ENCODE measurements at regions not wholly inside any gene's neighbourhood (a gene's known extent, or its start where the extent isn't known, plus 50 kb on each side); places are given as distances from the start of the nearest gene placed in this dataset.

DNA sequence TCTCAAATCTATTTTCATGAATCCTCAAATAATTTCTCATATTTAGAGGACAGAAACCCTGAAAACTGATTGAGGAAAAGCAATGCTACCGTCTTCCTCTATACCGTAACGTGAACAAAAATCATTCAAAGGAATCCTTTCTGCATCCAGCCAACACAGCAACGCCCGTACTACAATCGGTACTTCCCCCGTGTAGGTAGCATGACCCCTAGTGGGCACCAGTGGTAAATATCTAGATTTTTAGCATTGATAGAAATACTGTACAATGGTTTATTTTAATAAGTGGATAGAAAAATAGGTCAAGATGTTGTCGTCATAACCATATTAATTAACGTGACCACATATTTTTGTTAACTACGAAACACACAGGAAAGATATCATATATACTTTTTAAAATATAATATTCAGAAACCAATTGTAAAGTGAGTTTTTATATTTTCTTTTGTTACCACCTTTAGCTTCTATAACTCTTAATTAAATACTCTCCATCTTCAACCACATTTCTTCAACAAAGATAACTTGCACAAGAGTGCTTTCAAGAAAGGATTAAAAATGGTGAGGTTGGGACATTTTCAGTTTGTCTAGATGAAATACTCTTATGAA, 194.1 kb downstream of the SS18 start:
- no peak for TF ChIP-seq EZH2 (IDR thresholded peaks at IDR 0.05; ENCODE audit: low read depth, unreplicated experiment)
- TF ChIP-seq, protein P1, sequence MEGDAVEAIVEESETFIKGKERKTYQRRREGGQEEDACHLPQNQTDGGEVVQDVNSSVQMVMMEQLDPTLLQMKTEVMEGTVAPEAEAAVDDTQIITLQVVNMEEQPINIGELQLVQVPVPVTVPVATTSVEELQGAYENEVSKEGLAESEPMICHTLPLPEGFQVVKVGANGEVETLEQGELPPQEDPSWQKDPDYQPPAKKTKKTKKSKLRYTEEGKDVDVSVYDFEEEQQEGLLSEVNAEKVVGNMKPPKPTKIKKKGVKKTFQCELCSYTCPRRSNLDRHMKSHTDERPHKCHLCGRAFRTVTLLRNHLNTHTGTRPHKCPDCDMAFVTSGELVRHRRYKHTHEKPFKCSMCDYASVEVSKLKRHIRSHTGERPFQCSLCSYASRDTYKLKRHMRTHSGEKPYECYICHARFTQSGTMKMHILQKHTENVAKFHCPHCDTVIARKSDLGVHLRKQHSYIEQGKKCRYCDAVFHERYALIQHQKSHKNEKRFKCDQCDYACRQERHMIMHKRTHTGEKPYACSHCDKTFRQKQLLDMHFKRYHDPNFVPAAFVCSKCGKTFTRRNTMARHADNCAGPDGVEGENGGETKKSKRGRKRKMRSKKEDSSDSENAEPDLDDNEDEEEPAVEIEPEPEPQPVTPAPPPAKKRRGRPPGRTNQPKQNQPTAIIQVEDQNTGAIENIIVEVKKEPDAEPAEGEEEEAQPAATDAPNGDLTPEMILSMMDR (conservative IDR thresholded peaks at IDR 0.05; ENCODE audit: low read depth in 2 of 2): peak; percentile 90 to 96
- Histone ChIP-seq H3K4me2 (no peak overlapping the region), H3F3A (replicated peaks; ENCODE audit: low read depth) (no peaks in the 10 kb centered on the region), H3K9me2 (ENCODE audit: insufficient read depth) (no peaks in the 10 kb centered on the region), H3K27ac (ENCODE audit: low read depth) (no peak overlapping the region), H3K36me3 (ENCODE audit: insufficient read depth) (no peaks in the 10 kb centered on the region), H4K20me1 (replicated peaks; ENCODE audit: insufficient read depth) (no peaks in the 10 kb centered on the region), H2AFZ (peak overlapping the region; percentile 23; the same call in 1 of the 2 replicates), H3K4me1 (ENCODE audit: insufficient read depth) (no peaks in the 10 kb centered on the region), H3K27me3 (ENCODE audit: insufficient read depth) (no peaks in the 10 kb centered on the region), H3K4me3 (no peak overlapping the region), H3K79me2 (replicated peaks; ENCODE audit: insufficient read depth) (no peaks in the 10 kb centered on the region)
- DNase-seq (ENCODE audit: low spot score): peak; percentile 79
- ATAC-seq: peak; percentile 87
- Mint-ChIP-seq H3K27ac (no peak overlapping the region), H3K36me3 (ENCODE audit: low read depth) (no peaks in the 10 kb centered on the region), H3K27me3 (ENCODE audit: insufficient read depth, low read depth, poor library complexity) (peaks cover 3% of the 10 kb centered on the region), H3K4me3 (no peak overlapping the region), H3K4me1 (no peaks in the 10 kb centered on the region; the same call in 2 of the 3 replicates), H3K9me3 (no peaks in the 10 kb centered on the region; the same call in 2 of the 3 replicates)

DNA sequence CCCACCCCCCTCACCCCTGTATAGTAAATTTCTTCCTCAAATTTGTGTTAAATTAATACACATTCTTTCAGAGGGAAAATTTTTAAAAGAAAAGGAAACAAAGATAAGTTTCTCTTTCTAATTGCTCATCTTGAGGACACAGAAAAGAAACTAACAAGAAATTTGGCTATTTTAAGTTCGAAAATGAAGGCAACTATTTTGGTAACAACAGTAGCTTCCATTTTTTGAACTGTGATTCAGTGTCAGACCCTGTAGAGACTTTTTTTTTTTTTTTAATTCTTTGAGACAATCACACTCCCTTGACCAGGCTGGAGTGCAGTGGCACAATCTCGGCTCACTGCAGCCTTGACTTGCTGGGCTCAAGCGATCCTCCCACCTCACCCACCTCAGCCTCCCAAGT, 194.9 kb downstream of the SS18 start:
- Histone ChIP-seq H3K36me3 (ENCODE audit: insufficient read depth) (no peaks in the 10 kb centered on the region), H3K4me3 (no peak overlapping the region), H3F3A (replicated peaks; ENCODE audit: low read depth) (no peaks in the 10 kb centered on the region), H4K20me1 (replicated peaks; ENCODE audit: insufficient read depth) (no peaks in the 10 kb centered on the region), H3K79me2 (replicated peaks; ENCODE audit: insufficient read depth) (no peaks in the 10 kb centered on the region), H3K4me1 (ENCODE audit: insufficient read depth) (no peaks in the 10 kb centered on the region), H3K4me2 (no peak overlapping the region), H3K27me3 (ENCODE audit: insufficient read depth) (no peaks in the 10 kb centered on the region), H2AFZ (peak overlapping the region; percentile 40; the same call in 1 of the 2 replicates), H3K27ac (ENCODE audit: low read depth) (no peak overlapping the region), H3K9me2 (ENCODE audit: insufficient read depth) (no peaks in the 10 kb centered on the region)
- no peaks in the 10 kb centered on the region; the same call in 2 of the 3 replicates for H3K4me1 Mint-ChIP-seq
- H3K9me3 Mint-ChIP-seq: no peaks in the 10 kb centered on the region; the same call in 2 of the 3 replicates
- ATAC-seq (peak; percentile 34; the same call in 2 of the 3 replicates), DNase-seq (ENCODE audit: low spot score) (no peak)
- no peak overlapping the region for H3K27ac Mint-ChIP-seq
- peaks cover 3% of the 10 kb centered on the region for H3K27me3 Mint-ChIP-seq (ENCODE audit: insufficient read depth, low read depth, poor library complexity)
- H3K4me3 Mint-ChIP-seq: no peak overlapping the region
- no peaks in the 10 kb centered on the region for H3K36me3 Mint-ChIP-seq (ENCODE audit: low read depth)
- TF ChIP-seq ZNF114 (CRISPR knock-in tag; IDR thresholded peaks at IDR 0.05): no peak
- TF ChIP-seq POLR2AphosphoS5 (IDR thresholded peaks at IDR 0.05; ENCODE audit: low read depth): no peak
- no peak for TF ChIP-seq STAT1 (IDR thresholded peaks at IDR 0.05; ENCODE audit: unreplicated experiment)
- TF ChIP-seq, protein P1 (conservative IDR thresholded peaks at IDR 0.05; ENCODE audit: low read depth in 2 of 2): no peak
- TF ChIP-seq, protein P2, sequence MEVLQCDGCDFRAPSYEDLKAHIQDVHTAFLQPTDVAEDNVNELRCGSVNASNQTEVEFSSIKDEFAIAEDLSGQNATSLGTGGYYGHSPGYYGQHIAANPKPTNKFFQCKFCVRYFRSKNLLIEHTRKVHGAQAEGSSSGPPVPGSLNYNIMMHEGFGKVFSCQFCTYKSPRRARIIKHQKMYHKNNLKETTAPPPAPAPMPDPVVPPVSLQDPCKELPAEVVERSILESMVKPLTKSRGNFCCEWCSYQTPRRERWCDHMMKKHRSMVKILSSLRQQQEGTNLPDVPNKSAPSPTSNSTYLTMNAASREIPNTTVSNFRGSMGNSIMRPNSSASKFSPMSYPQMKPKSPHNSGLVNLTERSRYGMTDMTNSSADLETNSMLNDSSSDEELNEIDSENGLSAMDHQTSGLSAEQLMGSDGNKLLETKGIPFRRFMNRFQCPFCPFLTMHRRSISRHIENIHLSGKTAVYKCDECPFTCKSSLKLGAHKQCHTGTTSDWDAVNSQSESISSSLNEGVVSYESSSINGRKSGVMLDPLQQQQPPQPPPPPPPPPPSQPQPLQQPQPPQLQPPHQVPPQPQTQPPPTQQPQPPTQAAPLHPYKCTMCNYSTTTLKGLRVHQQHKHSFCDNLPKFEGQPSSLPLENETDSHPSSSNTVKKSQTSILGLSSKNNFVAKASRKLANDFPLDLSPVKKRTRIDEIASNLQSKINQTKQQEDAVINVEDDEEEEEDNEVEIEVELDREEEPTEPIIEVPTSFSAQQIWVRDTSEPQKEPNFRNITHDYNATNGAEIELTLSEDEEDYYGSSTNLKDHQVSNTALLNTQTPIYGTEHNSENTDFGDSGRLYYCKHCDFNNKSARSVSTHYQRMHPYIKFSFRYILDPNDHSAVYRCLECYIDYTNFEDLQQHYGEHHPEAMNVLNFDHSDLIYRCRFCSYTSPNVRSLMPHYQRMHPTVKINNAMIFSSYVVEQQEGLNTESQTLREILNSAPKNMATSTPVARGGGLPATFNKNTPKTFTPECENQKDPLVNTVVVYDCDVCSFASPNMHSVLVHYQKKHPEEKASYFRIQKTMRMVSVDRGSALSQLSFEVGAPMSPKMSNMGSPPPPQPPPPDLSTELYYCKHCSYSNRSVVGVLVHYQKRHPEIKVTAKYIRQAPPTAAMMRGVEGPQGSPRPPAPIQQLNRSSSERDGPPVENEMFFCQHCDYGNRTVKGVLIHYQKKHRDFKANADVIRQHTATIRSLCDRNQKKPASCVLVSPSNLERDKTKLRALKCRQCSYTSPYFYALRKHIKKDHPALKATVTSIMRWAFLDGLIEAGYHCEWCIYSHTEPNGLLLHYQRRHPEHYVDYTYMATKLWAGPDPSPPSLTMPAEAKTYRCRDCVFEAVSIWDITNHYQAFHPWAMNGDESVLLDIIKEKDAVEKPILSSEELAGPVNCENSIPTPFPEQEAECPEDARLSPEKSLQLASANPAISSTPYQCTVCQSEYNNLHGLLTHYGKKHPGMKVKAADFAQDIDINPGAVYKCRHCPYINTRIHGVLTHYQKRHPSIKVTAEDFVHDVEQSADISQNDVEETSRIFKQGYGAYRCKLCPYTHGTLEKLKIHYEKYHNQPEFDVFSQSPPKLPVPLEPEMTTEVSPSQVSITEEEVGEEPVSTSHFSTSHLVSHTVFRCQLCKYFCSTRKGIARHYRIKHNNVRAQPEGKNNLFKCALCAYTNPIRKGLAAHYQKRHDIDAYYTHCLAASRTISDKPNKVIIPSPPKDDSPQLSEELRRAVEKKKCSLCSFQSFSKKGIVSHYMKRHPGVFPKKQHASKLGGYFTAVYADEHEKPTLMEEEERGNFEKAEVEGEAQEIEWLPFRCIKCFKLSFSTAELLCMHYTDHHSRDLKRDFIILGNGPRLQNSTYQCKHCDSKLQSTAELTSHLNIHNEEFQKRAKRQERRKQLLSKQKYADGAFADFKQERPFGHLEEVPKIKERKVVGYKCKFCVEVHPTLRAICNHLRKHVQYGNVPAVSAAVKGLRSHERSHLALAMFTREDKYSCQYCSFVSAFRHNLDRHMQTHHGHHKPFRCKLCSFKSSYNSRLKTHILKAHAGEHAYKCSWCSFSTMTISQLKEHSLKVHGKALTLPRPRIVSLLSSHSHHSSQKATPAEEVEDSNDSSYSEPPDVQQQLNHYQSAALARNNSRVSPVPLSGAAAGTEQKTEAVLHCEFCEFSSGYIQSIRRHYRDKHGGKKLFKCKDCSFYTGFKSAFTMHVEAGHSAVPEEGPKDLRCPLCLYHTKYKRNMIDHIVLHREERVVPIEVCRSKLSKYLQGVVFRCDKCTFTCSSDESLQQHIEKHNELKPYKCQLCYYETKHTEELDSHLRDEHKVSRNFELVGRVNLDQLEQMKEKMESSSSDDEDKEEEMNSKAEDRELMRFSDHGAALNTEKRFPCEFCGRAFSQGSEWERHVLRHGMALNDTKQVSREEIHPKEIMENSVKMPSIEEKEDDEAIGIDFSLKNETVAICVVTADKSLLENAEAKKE (CRISPR knock-in tag; IDR thresholded peaks at IDR 0.05): no peak
- no peak for TF ChIP-seq EZH2 (IDR thresholded peaks at IDR 0.05; ENCODE audit: low read depth, unreplicated experiment)
- TF ChIP-seq EZH2phosphoT487 (IDR thresholded peaks at IDR 0.05; ENCODE audit: unreplicated experiment): no peak
- no peak for TF ChIP-seq NANOG (IDR thresholded peaks at IDR 0.05; ENCODE audit: borderline replicate concordance)
- TF ChIP-seq ZNF331 (CRISPR knock-in tag; IDR thresholded peaks at IDR 0.05; ENCODE audit: low read depth): no peak
- TF ChIP-seq, protein P3, sequence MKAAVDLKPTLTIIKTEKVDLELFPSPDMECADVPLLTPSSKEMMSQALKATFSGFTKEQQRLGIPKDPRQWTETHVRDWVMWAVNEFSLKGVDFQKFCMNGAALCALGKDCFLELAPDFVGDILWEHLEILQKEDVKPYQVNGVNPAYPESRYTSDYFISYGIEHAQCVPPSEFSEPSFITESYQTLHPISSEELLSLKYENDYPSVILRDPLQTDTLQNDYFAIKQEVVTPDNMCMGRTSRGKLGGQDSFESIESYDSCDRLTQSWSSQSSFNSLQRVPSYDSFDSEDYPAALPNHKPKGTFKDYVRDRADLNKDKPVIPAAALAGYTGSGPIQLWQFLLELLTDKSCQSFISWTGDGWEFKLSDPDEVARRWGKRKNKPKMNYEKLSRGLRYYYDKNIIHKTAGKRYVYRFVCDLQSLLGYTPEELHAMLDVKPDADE (IDR thresholded peaks at IDR 0.05): no peak

Data from GM23338 (cell line).